Fibroblast of skin of left biceps (primary cell): ENCODE measurements at regions not wholly inside any gene's neighbourhood (a gene's known extent, or its start where the extent isn't known, plus 50 kb on each side); places are given as distances from the start of the nearest gene placed in this dataset.
A peak's percentile ranks its signal among the peaks of the same experiment; 100 is the strongest.
"Not testable (repeated sequence)": the region's sequence is repeated elsewhere in the genome, so short reads cannot be mapped to it uniquely, and the experiment has no call there.

Experiments
- DNase-seq, 2 experiments: peaks; one replicate each; pipeline ENCODE4 v3.0.0-alpha.2; 2013; ENCODE audit warnings: low read depth in 2 of 2

- no peak for DNase-seq
Observed at GRCh38 chr12:46944771-46945170, 119.0 kb upstream of the SLC38A4 start.

GRCh38 chr12:46945591-46945990, 119.8 kb upstream of the SLC38A4 start:
- DNase-seq = no peak

- no peak for DNase-seq
Observed at GRCh38 chr12:46946137-46946536, 120.3 kb upstream of the SLC38A4 start.

GRCh38 chr12:46948936-46949545, 123.2 kb upstream of the SLC38A4 start:
- DNase-seq = peak in 1 of 2 experiments; percentile 13

GRCh38 chr12:46950094-46950493, 124.3 kb upstream of the SLC38A4 start:
- no peak for DNase-seq

- no peak for DNase-seq
Observed at GRCh38 chr12:46952880-46953483, 126.4 kb upstream of the PCED1B start.

GRCh38 chr12:46956451-46957035, 122.9 kb upstream of the PCED1B start:
- peak in 1 of 2 experiments; percentile 42 for DNase-seq

GRCh38 chr12:46958053-46958452, 121.4 kb upstream of the PCED1B start:
- no peak for DNase-seq

- no peak for DNase-seq
Observed at GRCh38 chr12:46958599-46959290, 120.7 kb upstream of the PCED1B start.

- peak in 1 of 2 experiments; percentile 20 for DNase-seq
Observed at GRCh38 chr12:46959502-46959901, 119.9 kb upstream of the PCED1B start.

GRCh38 chr12:46960681-46961080, 118.7 kb upstream of the PCED1B start:
- DNase-seq = no peak

GRCh38 chr12:46963191-46963590, 116.2 kb upstream of the PCED1B start:
- DNase-seq = no peak

- DNase-seq = peak; percentile 48 to 66
Observed at GRCh38 chr12:46963977-46964971, 115.1 kb upstream of the PCED1B start.

- DNase-seq = no peak
Observed at GRCh38 chr12:46965137-46965536, 114.3 kb upstream of the PCED1B start.

GRCh38 chr12:46965880-46966279, 113.5 kb upstream of the PCED1B start:
- no peak for DNase-seq

GRCh38 chr12:46970636-46971035, 108.8 kb upstream of the PCED1B start:
- no peak for DNase-seq

- not testable (repeated sequence) for DNase-seq
Observed at GRCh38 chr12:46973937-46974336, 105.5 kb upstream of the PCED1B start.

GRCh38 chr12:46977871-46978375, 101.5 kb upstream of the PCED1B start:
- DNase-seq = no peak

- no peak for DNase-seq
Observed at GRCh38 chr12:46981622-46982021, 97.8 kb upstream of the PCED1B start.

- DNase-seq = no peak
Observed at GRCh38 chr12:46982629-46983392, 96.6 kb upstream of the PCED1B start.

- DNase-seq = no peak
Observed at GRCh38 chr12:46983393-46983793, 96.0 kb upstream of the PCED1B start.
